SKM-1 treated with dmso at 0.1 percent for 144 hours (cell line): ENCODE measurements at regions not wholly inside any gene's neighbourhood (a gene's known extent, or its start where the extent isn't known, plus 50 kb on each side); places are given as distances from the start of the nearest gene placed in this dataset.

Experiments
- DNase-seq: peaks from one replicate; lab custom pipeline; 2025; ENCODE audit not compliant: unreplicated experiment; lab: John Stamatoyannopoulos, UW

DNA sequence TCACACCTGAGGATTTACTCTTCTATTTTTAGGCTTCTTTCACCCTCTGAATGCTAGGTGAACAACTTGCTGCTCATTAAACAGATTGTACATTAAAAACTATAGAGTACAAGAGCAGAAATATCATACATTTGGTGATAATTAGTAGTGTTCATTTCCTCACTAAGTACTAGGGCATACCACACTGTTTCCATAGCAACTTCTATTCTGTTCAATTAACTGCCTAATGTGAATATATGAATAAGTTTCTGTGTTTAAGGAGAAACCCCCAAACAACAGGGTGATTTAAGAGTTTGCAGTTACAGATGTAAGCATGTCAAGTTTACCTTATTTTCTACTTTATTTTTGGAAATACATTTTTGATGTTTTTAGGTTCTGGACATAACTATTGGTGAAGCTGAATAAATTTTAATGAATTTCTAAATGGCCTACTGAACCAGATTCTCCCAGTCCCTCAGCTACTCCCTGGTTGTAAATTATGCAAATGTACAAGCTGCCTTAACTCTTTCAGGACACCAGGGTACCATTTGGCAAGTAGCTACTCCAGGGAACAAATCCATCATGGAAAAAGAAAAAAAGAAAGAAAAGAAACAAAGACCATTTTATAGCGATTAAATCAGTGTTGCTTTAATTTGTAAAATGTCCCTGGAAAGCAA lies 199.8 kb upstream of the NAV3 start:
- DNase-seq, result no peak

GRCh38 chr12:77630344-77630743 lies 200.3 kb upstream of the NAV3 start:
- DNase-seq, result no peak

DNA sequence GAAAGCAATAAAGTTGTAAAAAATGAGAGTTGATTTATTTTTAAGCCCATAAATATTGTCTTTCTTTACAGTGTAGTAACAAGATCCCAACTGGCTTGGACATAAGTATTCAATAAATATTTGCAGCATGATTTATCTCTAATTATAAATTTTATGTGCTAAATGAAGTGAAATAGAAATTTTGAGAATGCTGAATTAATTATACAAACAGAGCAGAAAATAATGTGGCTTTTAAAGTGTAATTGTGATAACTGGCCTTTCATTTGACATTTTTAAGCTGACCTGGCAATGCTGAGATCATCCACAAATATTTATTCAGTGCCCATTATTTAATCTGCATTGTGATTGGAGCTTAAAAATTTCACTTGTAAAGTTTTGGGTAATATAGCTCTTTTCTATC lies 201.6 kb upstream of the NAV3 start:
- no peak for DNase-seq

- no peak for DNase-seq
Measured at GRCh38 chr12:77625441-77625840, 205.3 kb upstream of the NAV3 start.

DNA sequence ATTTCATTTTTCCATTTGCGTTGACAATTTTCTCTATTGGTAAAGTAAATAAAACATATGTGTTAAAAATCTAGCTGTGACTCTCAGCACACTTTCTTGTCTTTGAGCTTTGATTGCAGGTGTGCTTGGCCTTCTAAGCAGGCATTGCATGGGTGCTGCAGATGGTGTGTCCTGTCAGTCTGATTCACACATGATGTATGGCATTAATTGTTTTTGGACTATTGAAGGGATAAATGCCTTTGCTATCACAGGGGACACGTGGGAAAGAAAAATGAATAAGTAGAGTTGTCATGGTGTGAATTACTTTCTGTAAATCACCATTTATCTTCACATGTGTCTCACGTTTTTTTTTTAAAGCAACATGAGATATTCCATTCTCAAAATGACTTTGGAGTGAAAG lies 211.3 kb upstream of the NAV3 start:
- no peak for DNase-seq

DNA sequence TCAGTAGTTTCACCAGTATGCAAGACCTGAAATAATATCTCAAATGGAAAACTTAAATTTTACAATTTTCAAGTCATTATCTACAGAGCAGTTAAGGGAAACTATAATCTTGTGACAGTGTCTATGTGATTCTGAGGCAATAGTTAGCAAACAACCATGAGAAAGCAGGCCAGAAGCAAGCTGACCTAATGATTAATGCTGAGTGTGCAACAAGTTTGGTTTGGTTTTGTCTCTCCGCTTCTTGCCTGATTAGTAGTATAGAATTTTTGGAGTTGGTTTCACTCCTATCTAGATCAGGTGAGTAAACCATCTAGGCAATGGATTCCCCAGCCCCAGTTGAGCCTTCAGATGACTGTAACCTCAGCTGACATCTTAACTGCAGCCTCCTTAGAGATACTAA lies 212.9 kb upstream of the NAV3 start:
- DNase-seq, result no peak

DNA sequence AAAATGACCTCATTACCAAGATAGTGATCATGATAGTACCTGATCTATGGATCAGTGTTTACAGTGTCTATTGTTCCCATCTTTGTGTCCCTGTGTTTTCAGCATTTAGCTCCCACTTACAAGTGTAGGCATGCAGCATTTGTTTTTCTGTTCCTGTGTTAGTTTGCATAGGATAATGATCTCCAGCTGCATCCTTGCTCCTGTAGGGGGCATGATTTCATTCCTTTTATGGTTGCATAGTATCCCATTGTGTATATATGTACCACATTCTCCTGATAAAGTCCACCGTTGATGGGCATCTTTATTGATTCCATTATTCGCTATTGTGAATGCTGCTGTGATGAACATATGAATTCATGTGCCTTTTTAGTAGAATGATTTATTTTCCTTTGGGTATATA lies 215.4 kb upstream of the NAV3 start:
- no peak for DNase-seq

DNA sequence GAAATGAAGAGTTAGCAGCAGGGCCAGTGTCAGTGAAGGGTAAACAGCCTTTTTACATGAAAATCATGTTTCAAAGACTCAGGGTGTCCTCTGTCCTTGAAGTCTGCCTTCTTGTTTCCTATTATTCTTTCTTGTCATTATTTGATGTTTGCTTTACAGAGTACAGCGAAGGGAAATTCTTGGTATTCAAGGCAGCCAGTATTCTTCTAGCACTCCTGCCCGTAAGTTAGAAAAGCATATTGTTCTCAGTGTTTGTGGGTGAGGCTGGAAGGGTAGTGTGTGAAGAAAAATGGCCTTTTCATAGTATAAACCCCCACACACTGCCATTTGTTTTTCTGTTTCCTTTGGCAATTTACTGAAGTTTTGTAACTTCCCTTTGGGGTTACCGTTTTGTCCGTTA lies 217.3 kb upstream of the NAV3 start:
- no peak for DNase-seq

GRCh38 chr12:77610446-77610845 lies 220.2 kb upstream of the NAV3 start:
- DNase-seq, result no peak

- DNase-seq, result no peak
Measured at GRCh38 chr12:77609016-77609415, 221.7 kb upstream of the NAV3 start.

DNA sequence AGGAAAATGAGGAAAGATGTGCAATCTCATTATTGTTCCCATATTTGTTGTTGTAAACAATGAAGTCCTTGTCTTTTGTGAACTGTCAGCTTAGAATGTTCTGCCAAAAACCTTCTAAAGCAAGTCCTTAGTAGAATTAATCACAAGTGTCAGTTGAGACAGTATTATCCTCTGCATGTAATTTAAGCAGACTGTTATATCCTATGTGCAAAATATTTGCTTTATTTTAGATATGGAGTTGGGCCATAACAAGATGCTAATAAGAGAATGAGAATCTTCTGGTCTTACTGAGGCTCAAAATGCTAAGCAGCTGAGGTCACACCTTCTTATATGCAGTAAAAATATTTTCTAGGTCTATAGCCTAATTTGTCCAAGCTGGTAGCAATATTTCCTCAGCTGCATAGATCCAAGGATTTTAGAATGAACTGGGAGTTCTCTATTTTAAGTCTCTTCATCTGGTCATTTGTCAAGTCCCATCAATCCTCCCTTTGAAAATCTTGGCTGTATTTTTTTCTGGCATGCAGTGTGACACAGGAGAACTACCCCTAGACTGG lies 222.3 kb upstream of the NAV3 start:
- no peak for DNase-seq

GRCh38 chr12:77606348-77606747 lies 224.3 kb upstream of the NAV3 start:
- no peak for DNase-seq

DNA sequence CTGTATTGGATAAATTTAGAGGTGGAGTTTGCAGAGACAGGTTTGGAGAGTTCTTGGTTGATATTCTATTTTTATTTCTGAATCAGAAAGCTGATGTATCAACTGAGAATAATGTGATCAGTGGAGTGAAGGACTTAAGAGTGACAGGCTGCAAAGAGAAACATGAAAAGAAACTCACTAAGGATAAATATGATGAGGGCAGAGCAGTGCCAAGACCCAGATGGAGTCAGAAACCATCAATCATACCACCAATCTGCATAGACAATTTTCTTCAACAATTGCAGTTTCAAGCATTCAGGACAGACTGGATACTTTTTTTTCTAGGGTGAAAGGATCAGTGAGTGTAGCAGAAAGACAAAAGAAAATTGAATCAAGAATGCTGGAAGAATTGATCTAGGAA lies 226.7 kb upstream of the NAV3 start:
- no peak for DNase-seq

DNA sequence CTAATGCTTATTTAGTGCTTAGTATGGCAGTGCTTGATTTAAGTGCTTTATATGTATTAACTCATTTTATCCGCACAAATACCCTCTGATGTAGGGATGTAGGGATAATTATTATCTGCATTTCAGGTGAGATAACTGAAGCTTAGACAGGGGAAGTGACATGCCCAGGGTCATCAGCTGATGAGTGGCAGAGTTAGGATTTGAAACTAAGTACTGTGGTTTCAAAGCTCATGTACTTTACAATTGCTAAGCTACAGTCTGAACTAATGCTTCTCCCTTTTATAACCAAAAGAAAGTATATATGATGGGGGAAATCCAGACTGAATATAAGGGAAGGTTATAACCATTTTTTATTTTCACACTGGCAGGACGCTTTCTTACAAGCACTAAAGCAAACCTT lies 229.6 kb upstream of the NAV3 start:
- DNase-seq, result no peak

GRCh38 chr12:77600468-77600843 lies 230.2 kb upstream of the NAV3 start:
- no peak for DNase-seq

GRCh38 chr12:77599782-77600467 lies 230.8 kb upstream of the NAV3 start:
- DNase-seq, result no peak

- DNase-seq, result no peak
Measured at GRCh38 chr12:77594366-77594765, 236.3 kb upstream of the NAV3 start.

GRCh38 chr12:77592836-77593235 lies 237.9 kb upstream of the NAV3 start:
- DNase-seq, result no peak

- no peak for DNase-seq
Measured at GRCh38 chr12:77591959-77592743, 238.5 kb upstream of the NAV3 start.

DNA sequence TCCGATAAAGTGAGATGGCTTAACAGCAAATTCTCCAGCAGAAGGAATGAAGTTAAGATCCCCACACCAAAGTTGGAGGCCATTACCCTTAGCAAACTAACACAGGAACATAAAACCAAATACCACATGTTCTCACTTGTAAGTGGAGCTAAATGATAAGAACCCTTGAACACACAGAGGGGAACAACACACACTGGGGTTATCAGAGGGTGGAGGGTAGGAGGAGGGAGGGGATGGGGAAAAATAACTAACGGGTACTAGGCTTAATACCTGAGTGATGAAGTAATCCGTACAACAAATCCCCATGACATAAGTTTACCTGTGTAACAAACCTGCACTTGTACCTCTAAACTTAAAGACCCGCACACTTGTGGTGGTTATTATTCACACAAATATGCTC lies 240.4 kb upstream of the NAV3 start:
- no peak for DNase-seq

DNA sequence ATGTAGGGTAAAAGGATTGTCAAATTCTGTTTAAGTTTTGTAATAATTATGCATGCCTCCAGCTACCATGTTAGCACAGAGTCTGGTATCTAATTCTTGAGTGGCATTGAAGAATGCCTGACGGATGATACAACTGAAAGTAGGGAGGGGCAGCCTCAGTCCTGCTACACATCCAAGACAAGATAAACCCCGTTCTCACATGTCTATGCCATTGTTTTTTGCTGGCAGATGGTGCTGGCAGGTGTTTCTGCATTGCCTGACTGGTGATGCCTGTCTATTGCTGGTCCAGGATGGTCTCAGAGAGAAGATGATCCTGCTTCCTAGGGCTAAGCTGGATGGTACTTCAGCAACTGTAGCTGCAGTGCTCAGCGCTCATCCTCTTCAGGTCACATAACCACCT lies 245.8 kb upstream of the NAV3 start:
- no peak for DNase-seq
